IPS-18c (cell line): ENCODE measurements at regions not wholly inside any gene's neighbourhood (a gene's known extent, or its start where the extent isn't known, plus 50 kb on each side); places are given as distances from the start of the nearest gene placed in this dataset.
"Not testable (repeated sequence)": the region's sequence is repeated elsewhere in the genome, so short reads cannot be mapped to it uniquely, and the experiment has no call there.

Experiments used
- H3K4me3 ChIP-seq: 2 replicates; pipeline ENCODE4 v1.7.0; 2013; ENCODE audit warnings: low read depth, mild to moderate bottlenecking, low read length, moderate library complexity; ENCODE audit not compliant: insufficient read depth
- H3K9me3 ChIP-seq: one replicate; pipeline ENCODE4 v1.6.1; 2013; ENCODE audit warnings: mild to moderate bottlenecking, low read length, moderate library complexity; ENCODE audit not compliant: control insufficient read depth, insufficient read depth

- not testable (repeated sequence) for H3K9me3 ChIP-seq, H3K4me3 ChIP-seq
Measured at GRCh38 chr12:131411827-131412226, 299.1 kb upstream of the SFSWAP start.

GRCh38 chr12:131413006-131413405 lies 297.9 kb upstream of the SFSWAP start:
- Histone ChIP-seq H3K4me3 (no peak overlapping the region), H3K9me3 (peaks cover 5% of the 10 kb centered on the region)

GRCh38 chr12:131413471-131413870 lies 297.4 kb upstream of the SFSWAP start:
- peaks cover 6% of the 10 kb centered on the region for H3K9me3 ChIP-seq
- no peak overlapping the region for H3K4me3 ChIP-seq

- H3K4me3 ChIP-seq, H3K9me3 ChIP-seq: not testable (repeated sequence)
Measured at GRCh38 chr12:131414155-131414922, 296.6 kb upstream of the SFSWAP start.

GRCh38 chr12:131415781-131416180 lies 295.1 kb upstream of the SFSWAP start:
- no peak overlapping the region for H3K4me3 ChIP-seq

GRCh38 chr12:131418121-131418520 lies 292.8 kb upstream of the SFSWAP start:
- no peak overlapping the region for H3K4me3 ChIP-seq
- peaks cover 6% of the 10 kb centered on the region for H3K9me3 ChIP-seq

More at GRCh38 chr12:131415781-131416180, 295.1 kb upstream of the SFSWAP start:
- H3K9me3 ChIP-seq, result peaks cover 6% of the 10 kb centered on the region

GRCh38 chr12:131418884-131419283 lies 292.0 kb upstream of the SFSWAP start:
- H3K9me3 ChIP-seq, result peaks cover 6% of the 10 kb centered on the region
- no peak overlapping the region for H3K4me3 ChIP-seq

- Histone ChIP-seq H3K4me3 (no peak overlapping the region), H3K9me3 (peaks cover 6% of the 10 kb centered on the region)
Measured at GRCh38 chr12:131420867-131421447, 289.9 kb upstream of the SFSWAP start.

GRCh38 chr12:131421509-131422186 lies 289.2 kb upstream of the SFSWAP start:
- Histone ChIP-seq H3K9me3 (peaks cover 6% of the 10 kb centered on the region), H3K4me3 (no peak overlapping the region)

GRCh38 chr12:131422187-131422520 lies 288.7 kb upstream of the SFSWAP start:
- H3K9me3 ChIP-seq, result peaks cover 3% of the 10 kb centered on the region
- no peak overlapping the region for H3K4me3 ChIP-seq

GRCh38 chr12:131422744-131423143 lies 288.1 kb upstream of the SFSWAP start:
- Histone ChIP-seq H3K4me3 (no peak overlapping the region), H3K9me3 (peaks cover 3% of the 10 kb centered on the region)

GRCh38 chr12:131424270-131424669 lies 286.6 kb upstream of the SFSWAP start:
- H3K9me3 ChIP-seq, result no peaks in the 10 kb centered on the region
- no peak overlapping the region for H3K4me3 ChIP-seq

- no peaks in the 10 kb centered on the region for H3K9me3 ChIP-seq
Measured at GRCh38 chr12:131425112-131426075, 285.5 kb upstream of the SFSWAP start.

GRCh38 chr12:131428091-131428685 lies 282.7 kb upstream of the SFSWAP start:
- Histone ChIP-seq H3K4me3 (no peak overlapping the region), H3K9me3 (no peaks in the 10 kb centered on the region)

More at GRCh38 chr12:131425112-131426075, 285.5 kb upstream of the SFSWAP start:
- H3K4me3 ChIP-seq, result no peak overlapping the region

- not testable (repeated sequence) for H3K4me3 ChIP-seq, H3K9me3 ChIP-seq
Measured at GRCh38 chr12:131429221-131429620, 281.7 kb upstream of the SFSWAP start.

GRCh38 chr12:131429697-131430096 lies 281.2 kb upstream of the SFSWAP start:
- not testable (repeated sequence) for H3K9me3 ChIP-seq, H3K4me3 ChIP-seq
